ENCODE measurements at regions not wholly inside any gene's neighbourhood (a gene's known extent, or its start where the extent isn't known, plus 50 kb on each side); places are given as distances from the start of the nearest gene placed in this dataset.

- Histone ChIP-seq H3K4me1 (no peaks in the 10 kb centered on the region), H3K27ac (no peak overlapping the region), H3K27me3 (ENCODE audit: control insufficient read depth, insufficient read depth, low read length) (no peaks in the 10 kb centered on the region), H3K9me3 (ENCODE audit: control insufficient read depth, low read length) (no peaks in the 10 kb centered on the region), H3K4me3 (ENCODE audit: low read depth, low read length) (no peak overlapping the region), H3K4me2 (ENCODE audit: low read length) (no peak overlapping the region), H3K36me3 (ENCODE audit: control insufficient read depth, insufficient read depth, low read length) (no peaks in the 10 kb centered on the region), H3K79me2 (no peaks in the 10 kb centered on the region), H2AFZ (no peak overlapping the region), H3K9ac (no peak overlapping the region)
- TF ChIP-seq CTCF (IDR thresholded peaks at IDR 0.05) = no peak
Measured at GRCh38 chr9:106616026-106616425, 246.9 kb upstream of the ZNF462 start.

GRCh38 chr9:106616851-106617345 is 246.1 kb upstream of the ZNF462 start:
- no peak for TF ChIP-seq CTCF (IDR thresholded peaks at IDR 0.05)
- no peaks in the 10 kb centered on the region for H3K36me3 ChIP-seq (ENCODE audit: control insufficient read depth, insufficient read depth, low read length)
- no peak overlapping the region for H3K4me3 ChIP-seq (ENCODE audit: low read depth, low read length)
- no peaks in the 10 kb centered on the region for H3K27me3 ChIP-seq (ENCODE audit: control insufficient read depth, insufficient read depth, low read length)
- H3K27ac ChIP-seq = no peak overlapping the region
- no peaks in the 10 kb centered on the region for H3K9me3 ChIP-seq (ENCODE audit: control insufficient read depth, low read length)
- H3K4me2 ChIP-seq (ENCODE audit: low read length) = no peak overlapping the region
- no peaks in the 10 kb centered on the region for H3K4me1 ChIP-seq
- no peak overlapping the region for H2AFZ ChIP-seq
- no peak overlapping the region for H3K9ac ChIP-seq
- H3K79me2 ChIP-seq = no peaks in the 10 kb centered on the region

GRCh38 chr9:106619211-106619610 is 243.8 kb upstream of the ZNF462 start:
- Histone ChIP-seq H3K27me3 (ENCODE audit: control insufficient read depth, insufficient read depth, low read length) (no peaks in the 10 kb centered on the region), H3K36me3 (ENCODE audit: control insufficient read depth, insufficient read depth, low read length) (no peaks in the 10 kb centered on the region), H3K79me2 (no peaks in the 10 kb centered on the region), H3K9me3 (ENCODE audit: control insufficient read depth, low read length) (no peaks in the 10 kb centered on the region), H2AFZ (no peak overlapping the region), H3K9ac (no peak overlapping the region), H3K4me1 (no peaks in the 10 kb centered on the region), H3K4me3 (ENCODE audit: low read depth, low read length) (no peak overlapping the region), H3K4me2 (ENCODE audit: low read length) (no peak overlapping the region), H3K27ac (no peak overlapping the region)
- TF ChIP-seq CTCF (IDR thresholded peaks at IDR 0.05) = no peak

- H3K9ac ChIP-seq = no peak overlapping the region
- H3K4me1 ChIP-seq = no peaks in the 10 kb centered on the region
- TF ChIP-seq CTCF (IDR thresholded peaks at IDR 0.05) = no peak
- no peak overlapping the region for H2AFZ ChIP-seq
- no peaks in the 10 kb centered on the region for H3K36me3 ChIP-seq (ENCODE audit: control insufficient read depth, insufficient read depth, low read length)
- no peak overlapping the region for H3K27ac ChIP-seq
- no peak overlapping the region for H3K4me3 ChIP-seq (ENCODE audit: low read depth, low read length)
- no peaks in the 10 kb centered on the region for H3K27me3 ChIP-seq (ENCODE audit: control insufficient read depth, insufficient read depth, low read length)
- H3K9me3 ChIP-seq (ENCODE audit: control insufficient read depth, low read length) = no peaks in the 10 kb centered on the region
- H3K79me2 ChIP-seq = no peaks in the 10 kb centered on the region
- H3K4me2 ChIP-seq (ENCODE audit: low read length) = no peak overlapping the region
Measured at GRCh38 chr9:106620081-106620480, 242.9 kb upstream of the ZNF462 start.

- Histone ChIP-seq H3K4me2 (ENCODE audit: low read length) (no peak overlapping the region), H3K79me2 (no peaks in the 10 kb centered on the region), H3K27me3 (ENCODE audit: control insufficient read depth, insufficient read depth, low read length) (no peaks in the 10 kb centered on the region), H3K36me3 (ENCODE audit: control insufficient read depth, insufficient read depth, low read length) (no peaks in the 10 kb centered on the region), H3K4me1 (no peaks in the 10 kb centered on the region), H2AFZ (no peak overlapping the region), H3K27ac (no peak overlapping the region), H3K4me3 (ENCODE audit: low read depth, low read length) (no peak overlapping the region), H3K9me3 (ENCODE audit: control insufficient read depth, low read length) (no peaks in the 10 kb centered on the region), H3K9ac (no peak overlapping the region)
- no peak for TF ChIP-seq CTCF (IDR thresholded peaks at IDR 0.05)
Measured at GRCh38 chr9:106620866-106621265, 242.1 kb upstream of the ZNF462 start.

Measured in parathyroid adenoma (tissue), 2 donors.